GM21786 (cell line): ENCODE measurements at regions not wholly inside any gene's neighbourhood (a gene's known extent, or its start where the extent isn't known, plus 50 kb on each side); places are given as distances from the start of the nearest gene placed in this dataset.
"Not testable (repeated sequence)": the region's sequence is repeated elsewhere in the genome, so short reads cannot be mapped to it uniquely, and the experiment has no call there.

ENCODE experiments used
- ATAC-seq: cut with Tn5 transposase; IDR thresholded peaks from one replicate; pipeline ENCODE4 v1.9.1; 2021; ENCODE audit not compliant: unreplicated experiment

DNA sequence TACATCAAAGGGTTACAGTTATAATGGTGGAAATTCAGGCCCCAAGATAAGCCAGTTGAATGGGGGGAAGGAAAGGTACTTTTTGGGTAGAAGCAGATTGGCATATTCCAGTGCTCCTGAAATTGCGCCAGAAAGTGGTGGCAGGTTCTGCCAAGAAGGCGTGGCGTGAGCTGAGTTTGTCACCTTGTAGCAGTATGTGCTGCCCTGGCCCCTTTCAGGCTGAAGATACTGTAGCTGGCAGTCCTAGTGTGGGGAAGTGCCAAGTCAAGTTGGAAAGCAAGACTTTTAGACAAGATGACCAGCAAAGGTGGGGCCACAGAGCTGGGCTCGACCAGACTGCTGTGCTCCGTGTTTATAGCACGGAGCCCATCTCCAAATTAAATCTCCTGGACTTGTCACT is 133.6 kb upstream of the GLRA1 start:
- no peak for ATAC-seq

DNA sequence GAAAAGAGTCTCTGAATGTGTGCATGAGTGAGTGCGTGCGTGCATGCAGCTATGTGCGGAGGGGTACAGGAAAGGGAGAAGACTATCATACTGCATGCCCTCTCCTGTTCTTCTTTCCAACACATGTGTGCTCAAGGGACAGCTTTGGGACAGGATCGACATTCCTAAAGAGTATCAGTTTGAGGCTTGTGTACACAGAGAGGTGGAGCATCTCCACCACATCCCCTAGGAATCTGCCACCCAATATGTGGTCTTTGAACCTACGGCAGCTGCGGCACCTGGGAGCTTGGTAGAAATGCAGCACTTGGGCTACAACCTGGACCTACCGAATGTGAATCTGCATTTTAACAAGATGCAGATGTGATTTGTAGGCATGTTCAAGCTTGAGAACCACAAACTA is 132.3 kb upstream of the GLRA1 start:
- no peak for ATAC-seq

DNA sequence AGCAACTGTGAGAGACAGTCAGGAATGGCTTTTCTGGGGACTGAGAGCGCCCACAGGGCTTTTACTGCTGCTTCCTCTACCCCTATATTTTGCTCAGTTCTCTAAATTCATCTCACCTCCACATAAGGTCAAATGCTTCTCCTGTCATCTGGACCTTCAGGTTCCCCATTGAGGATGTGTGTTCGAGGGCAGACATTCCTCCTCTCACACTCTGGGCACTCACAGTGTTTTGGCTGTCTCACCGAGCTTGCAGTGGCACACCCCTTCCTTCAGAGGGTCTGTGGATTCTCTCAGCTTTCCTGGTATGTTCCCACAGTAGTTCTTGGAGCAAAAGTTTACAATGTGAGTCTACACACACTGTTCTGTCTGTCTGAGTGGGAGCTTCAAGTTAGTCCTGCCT is 127.8 kb upstream of the GLRA1 start:
- no peak for ATAC-seq

DNA sequence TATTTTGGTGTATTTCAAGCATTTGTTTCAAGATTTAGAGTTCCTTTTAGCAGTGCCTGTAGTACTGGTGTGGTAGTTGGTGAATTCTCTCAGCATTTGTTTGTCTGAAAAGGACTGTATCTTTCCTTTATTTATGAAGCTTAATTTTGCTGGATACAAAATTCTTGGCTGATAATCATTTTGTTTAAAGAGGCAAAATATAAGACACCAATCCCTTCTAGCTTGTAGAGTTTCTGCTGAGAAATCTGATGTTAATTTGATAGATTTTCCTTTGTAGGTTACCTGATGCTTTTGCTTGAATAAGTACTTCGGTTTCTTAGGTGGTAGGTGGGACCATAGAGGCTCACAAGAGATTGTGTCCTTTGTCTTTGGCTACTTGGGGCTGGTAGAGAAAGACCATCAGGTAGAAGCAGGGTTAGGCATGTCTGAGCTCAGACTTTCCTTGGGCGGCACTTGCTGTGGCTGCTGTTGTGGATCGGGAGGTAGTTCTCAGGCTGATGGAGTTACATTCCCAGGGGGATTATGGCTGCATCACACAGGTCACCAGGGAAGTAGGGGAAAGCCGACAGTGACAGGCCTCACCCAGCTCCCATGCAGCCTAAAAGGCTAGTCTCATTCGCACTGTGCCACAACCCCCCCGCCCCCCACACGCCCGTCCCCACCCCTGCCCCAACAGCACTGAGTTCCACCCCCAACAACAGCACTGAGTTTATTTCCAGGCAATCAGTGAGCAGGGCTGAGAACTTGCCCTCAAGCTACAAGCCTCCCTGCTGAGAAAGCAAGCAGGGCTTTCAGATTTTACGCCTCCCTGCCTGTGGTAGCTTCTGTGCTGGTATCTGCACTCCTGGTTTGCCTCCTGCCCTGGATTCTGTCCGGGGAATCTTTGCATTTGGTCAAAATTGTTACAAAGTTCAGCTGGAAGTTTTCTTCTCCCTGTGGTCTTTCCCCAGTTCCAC is 127.1 kb upstream of the GLRA1 start:
- ATAC-seq: no peak

DNA sequence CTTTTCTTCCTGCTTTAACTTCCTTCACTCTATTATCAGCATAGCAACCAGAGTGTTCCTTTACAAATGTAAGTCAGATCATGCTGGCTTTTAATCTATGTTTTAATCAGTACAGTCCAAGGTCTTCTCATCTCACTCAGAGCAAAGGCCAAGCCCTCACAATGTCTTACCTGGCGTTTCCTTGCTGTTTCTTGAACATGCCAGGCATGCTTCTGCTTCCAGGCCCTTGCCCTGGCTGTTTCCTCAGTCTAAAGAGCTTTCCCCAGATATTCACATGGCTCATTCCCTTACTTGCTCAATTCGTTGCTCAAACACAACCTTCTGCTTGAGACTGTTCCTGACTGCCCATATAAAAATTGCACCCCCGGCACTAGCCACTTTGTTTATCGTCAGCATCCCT is 121.7 kb upstream of the GLRA1 start:
- no peak for ATAC-seq

DNA sequence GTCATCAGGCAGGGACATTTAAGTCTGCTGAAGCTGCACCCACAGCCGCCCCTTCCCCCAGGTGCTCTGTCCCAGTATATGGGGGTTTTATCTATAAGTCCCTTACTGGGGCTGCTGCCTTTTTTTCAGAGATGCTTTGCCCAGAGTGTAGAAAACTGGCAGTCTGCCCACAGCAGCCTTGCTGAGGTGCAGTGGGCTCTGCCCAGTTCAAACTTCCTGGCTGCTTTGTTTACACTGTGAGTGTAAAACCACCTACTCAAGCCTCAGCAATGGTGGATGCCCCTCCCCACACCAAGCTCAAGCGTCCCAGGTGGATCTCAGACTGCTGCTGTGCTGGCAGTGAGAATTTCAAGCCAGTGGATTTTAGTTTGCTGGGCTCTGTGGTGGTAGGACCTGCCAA is 114.2 kb upstream of the GLRA1 start:
- not testable (repeated sequence) for ATAC-seq

DNA sequence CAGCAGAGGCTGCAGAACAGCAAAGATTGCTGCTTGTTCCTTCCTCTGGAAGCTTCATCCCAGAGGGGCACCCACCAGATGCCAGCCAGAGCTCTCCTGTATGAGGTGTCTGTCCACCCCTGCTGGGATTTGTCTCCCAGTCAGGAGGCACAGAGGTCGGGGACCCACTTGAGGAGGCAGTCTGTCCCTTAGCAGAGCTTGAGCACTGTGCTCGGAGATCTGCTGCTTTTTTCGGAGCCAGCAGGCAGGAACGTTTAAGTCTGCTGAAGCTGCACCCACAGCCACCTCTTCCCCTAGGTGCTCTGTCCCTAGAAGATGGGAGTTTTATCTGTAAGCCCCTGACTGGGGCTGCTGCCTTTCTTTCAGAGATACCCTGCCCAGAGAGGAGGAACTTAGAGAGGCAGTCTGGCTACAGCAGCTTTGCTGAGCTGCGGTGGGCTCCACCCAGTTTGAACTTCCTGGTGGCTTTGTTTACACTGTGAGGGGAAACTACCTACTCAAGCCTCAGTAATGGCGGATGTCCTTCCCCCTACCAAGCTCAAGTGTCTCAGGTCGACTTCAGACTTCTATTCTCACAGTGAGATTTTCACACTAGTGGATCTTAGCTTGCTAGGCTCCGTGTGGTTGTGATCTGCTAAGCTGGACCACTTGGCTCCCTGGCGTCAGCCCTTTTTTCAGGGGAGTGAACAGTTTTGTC is 101.8 kb upstream of the GLRA1 start:
- ATAC-seq: peak; percentile 50

DNA sequence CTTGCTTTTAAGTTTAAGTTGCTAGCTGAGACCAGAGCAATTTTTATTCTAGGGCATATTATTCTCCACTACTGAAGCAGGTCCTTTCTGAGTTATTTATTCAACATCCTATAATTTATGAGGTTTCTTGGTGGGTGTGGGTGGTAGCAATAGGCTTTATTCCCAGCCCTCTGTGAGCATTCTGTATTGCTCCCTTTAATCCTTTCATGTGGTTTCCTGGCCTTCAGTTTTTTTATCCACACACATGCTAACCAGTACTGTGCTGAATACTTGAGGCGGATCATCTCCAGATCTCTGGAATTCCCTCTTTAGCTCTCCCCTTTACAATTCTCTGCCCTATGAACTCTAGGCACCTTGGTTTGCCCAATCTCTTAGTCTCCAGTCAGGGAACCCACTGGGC is 91.8 kb upstream of the GLRA1 start:
- no peak for ATAC-seq

DNA sequence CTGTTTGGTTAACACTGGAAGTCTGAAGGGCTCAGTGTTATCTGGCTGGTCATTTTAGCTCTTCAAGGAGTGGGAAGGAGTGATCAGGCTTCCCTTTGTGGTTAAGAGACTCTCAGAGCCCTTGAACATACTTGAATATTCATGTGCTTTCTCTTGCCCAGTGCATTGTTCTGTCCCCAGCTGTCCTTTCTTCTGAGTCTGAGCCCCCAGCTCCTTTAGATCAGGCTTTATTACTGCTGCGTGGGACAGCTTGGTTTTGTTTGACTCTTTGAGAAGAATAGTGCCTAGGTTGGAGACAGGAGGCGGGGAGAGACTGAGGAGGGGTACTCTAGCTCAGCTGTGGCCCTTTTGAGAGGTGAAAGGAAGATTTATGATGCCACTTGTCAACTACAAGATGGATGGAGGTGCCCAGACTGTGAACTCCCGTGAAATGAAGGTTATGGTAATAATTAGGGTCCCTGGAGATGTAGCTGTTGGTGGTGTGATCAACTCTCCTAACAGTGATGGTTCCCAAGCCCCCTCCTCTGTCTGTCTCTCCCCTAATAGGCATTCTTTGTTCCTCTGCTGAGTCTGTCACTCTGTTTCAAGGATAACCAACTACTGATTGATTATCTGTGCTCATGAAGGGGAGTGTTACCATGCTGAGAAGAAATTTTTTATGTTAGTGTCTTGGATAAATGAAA is 83.1 kb upstream of the GLRA1 start:
- ATAC-seq: no peak

DNA sequence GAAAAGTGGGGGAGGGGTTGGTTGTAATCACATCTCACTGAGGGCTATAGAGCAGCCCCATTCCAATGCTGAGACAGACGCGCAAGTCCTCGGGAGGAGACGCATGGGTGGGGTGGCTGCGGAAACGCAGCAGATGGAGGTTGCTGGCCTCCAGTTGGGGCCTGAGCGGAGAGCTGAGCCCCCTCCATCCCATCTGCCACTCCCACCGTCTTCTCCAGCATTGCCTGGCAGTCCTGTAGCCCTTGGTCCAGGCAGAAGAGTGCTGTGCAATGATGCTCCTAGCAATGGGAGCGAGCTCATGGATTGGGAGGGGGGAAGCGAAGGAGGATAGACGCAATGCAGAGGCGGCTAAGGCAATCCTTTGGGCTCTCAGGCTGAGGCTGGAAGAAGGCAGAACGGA is 79.4 kb upstream of the GLRA1 start:
- ATAC-seq: no peak
